Neuronal stem cell (in vitro differentiated cells): ENCODE measurements at regions not wholly inside any gene's neighbourhood (a gene's known extent, or its start where the extent isn't known, plus 50 kb on each side); places are given as distances from the start of the nearest gene placed in this dataset.

Source experiments
- DNase-seq: peaks from one replicate; pipeline ENCODE4 v3.0.0-alpha.2; 2013; ENCODE audit warnings: low spot score
- H2AFZ ChIP-seq: one replicate; pipeline ENCODE4 v1.6.1; 2013; ENCODE audit warnings: mild to moderate bottlenecking, low read length, inconsistent platforms
- H2AK5ac ChIP-seq: 2 replicates; pipeline ENCODE4 v1.6.1; 2013; ENCODE audit warnings: low read depth, mild to moderate bottlenecking, inconsistent platforms, low read length, moderate library complexity, mixed read lengths
- H2BK120ac ChIP-seq: 2 replicates; pipeline ENCODE4 v1.6.1; 2013; ENCODE audit warnings: low read depth, mild to moderate bottlenecking, inconsistent platforms, low read length, moderate library complexity, mixed read lengths
- H2BK12ac ChIP-seq: one replicate; pipeline ENCODE4 v1.6.1; 2013; ENCODE audit warnings: low read length, inconsistent platforms
- H2BK15ac ChIP-seq: 2 replicates; pipeline ENCODE4 v1.6.1; 2013; ENCODE audit warnings: mild to moderate bottlenecking, low read length, inconsistent platforms, mixed read lengths
- H2BK5ac ChIP-seq: one replicate; pipeline ENCODE4 v1.6.1; 2013; ENCODE audit warnings: inconsistent platforms, mild to moderate bottlenecking, low read length, moderate library complexity
- H3K14ac ChIP-seq: one replicate; pipeline ENCODE4 v1.6.1; 2013; ENCODE audit warnings: low read length, inconsistent platforms
- H3K18ac ChIP-seq: 2 replicates; pipeline ENCODE4 v1.6.1; 2013; ENCODE audit warnings: low read length, inconsistent platforms
- H3K23ac ChIP-seq: 2 replicates; pipeline ENCODE4 v1.6.1; 2013; ENCODE audit warnings: low read depth, mild to moderate bottlenecking, mixed read lengths, low read length, inconsistent platforms; ENCODE audit not compliant: poor library complexity
- H3K27ac ChIP-seq: replicated peaks from 3 replicates; pipeline ENCODE4 v1.5.1; 2013; ENCODE audit warnings: low read length, inconsistent platforms
- H3K27me3 ChIP-seq, 3 experiments: 2 replicates each; pipeline ENCODE4 v1.6.1; 2013; ENCODE audit warnings: low read length in 3 of 3, mild to moderate bottlenecking in 2 of 3, inconsistent platforms in 1 of 3, low read depth in 1 of 3, mixed read lengths in 1 of 3, moderate library complexity in 1 of 3; ENCODE audit not compliant: control insufficient read depth in 3 of 3, insufficient read depth in 3 of 3
- H3K36me3 ChIP-seq, 2 donors: replicated peaks in 1 of 2; 2 replicates each; pipeline ENCODE4 v1.6.1; 2013; ENCODE audit warnings: low read length in 2 of 2; ENCODE audit not compliant: control insufficient read depth in 2 of 2, insufficient read depth in 2 of 2
- H3K4ac ChIP-seq: 2 replicates; pipeline ENCODE4 v1.6.1; 2013; ENCODE audit warnings: inconsistent platforms, mild to moderate bottlenecking, low read length, moderate library complexity
- H3K4me1 ChIP-seq, 2 donors: 1 replicate in 1 of 2; 2 replicates in 1 of 2; pipeline ENCODE4 v1.6.1; 2013; ENCODE audit warnings: low read length in 2 of 2, low read depth in 1 of 2; ENCODE audit not compliant: control insufficient read depth in 2 of 2, insufficient read depth in 1 of 2
- H3K4me2 ChIP-seq: one replicate; pipeline ENCODE4 v1.6.1; 2013; ENCODE audit warnings: mild to moderate bottlenecking, low read length, inconsistent platforms; ENCODE audit not compliant: insufficient read depth, poor library complexity, severe bottlenecking
- H3K4me3 ChIP-seq, 2 donors: 2 replicates each; pipeline ENCODE4 v1.5.1; 2013; ENCODE audit warnings: low read length in 2 of 2, mild to moderate bottlenecking in 2 of 2, inconsistent platforms in 1 of 2, moderate library complexity in 1 of 2
- H3K79me1 ChIP-seq: one replicate; pipeline ENCODE4 v1.6.1; 2013; ENCODE audit warnings: low read depth, mild to moderate bottlenecking, inconsistent platforms, low read length, moderate library complexity
- H3K9ac ChIP-seq: one replicate; pipeline ENCODE4 v1.6.1; 2013; ENCODE audit warnings: mild to moderate bottlenecking, low read depth, low read length, inconsistent platforms; ENCODE audit not compliant: poor library complexity
- H3K9me3 ChIP-seq, 2 donors: replicated peaks in 1 of 2; 2 replicates each; pipeline versions ENCODE3 to v1.6.1; 2013; ENCODE audit warnings: low read length in 2 of 2, mild to moderate bottlenecking in 2 of 2, inconsistent platforms in 1 of 2, low read depth in 1 of 2, mixed read lengths in 1 of 2, moderate library complexity in 1 of 2; ENCODE audit not compliant: control insufficient read depth in 2 of 2, insufficient read depth in 1 of 2
- H4K8ac ChIP-seq: one replicate; pipeline ENCODE4 v1.6.1; 2013; ENCODE audit warnings: low read depth, mild to moderate bottlenecking, inconsistent platforms, low read length, moderate library complexity
- H4K91ac ChIP-seq: one replicate; pipeline ENCODE4 v1.6.1; 2013; ENCODE audit warnings: low read length, low read depth, mild to moderate bottlenecking, inconsistent platforms; ENCODE audit not compliant: poor library complexity
- WGBS, 2 donors: extraction: QIAGEN DNeasy Blood & Tissue Kit; methylation state at CpG; one replicate each; pipeline ENCODE4 v1.1.7; 2013; ENCODE audit warnings: missing lambda C conversion rate in 2 of 2, mixed read lengths in 1 of 2; ENCODE audit not compliant: insufficient read length in 2 of 2, insufficient replicate concordance in 1 of 2; ENCODE audit errors: extremely low coverage in 2 of 2; 5-methylcytosine and 5-hydroxymethylcytosine counted together

DNA sequence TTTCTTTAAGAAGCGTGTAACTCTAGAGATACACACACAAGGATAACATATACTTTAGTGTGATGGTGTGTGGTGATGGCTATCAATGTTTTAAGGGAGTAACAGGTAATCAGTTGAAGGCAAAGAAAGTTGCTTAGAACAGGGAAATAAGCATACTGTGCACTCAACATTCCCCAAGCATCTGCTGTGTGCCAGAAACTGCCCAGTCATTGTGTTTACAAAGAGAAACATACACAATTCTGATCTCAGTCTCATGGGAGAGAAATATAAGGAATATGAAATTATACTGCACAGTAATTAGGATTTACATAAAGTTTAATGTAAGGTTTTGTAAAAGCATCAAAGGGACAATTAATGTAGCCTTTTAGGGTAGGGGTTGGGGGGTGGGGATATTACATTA lies 224.1 kb upstream of the TYRP1 start:
- H3K27me3 ChIP-seq = no peaks in the 10 kb centered on the region
- DNase-seq = no peak
- no peak overlapping the region for H2AK5ac ChIP-seq
- no peak overlapping the region for H2BK12ac ChIP-seq
- no peak overlapping the region for H3K27ac ChIP-seq
- H3K79me1 ChIP-seq = no peaks in the 10 kb centered on the region
- H3K4me2 ChIP-seq = no peak overlapping the region
- H3K18ac ChIP-seq = no peak overlapping the region
- no peak overlapping the region for H3K4me3 ChIP-seq
- H3K4me1 ChIP-seq = no peaks in the 10 kb centered on the region
- no peak overlapping the region for H4K8ac ChIP-seq
- no peaks in the 10 kb centered on the region for H3K9me3 ChIP-seq
- WGBS, 2 donors = no CpG with 5 or more reads among the region's 1 CpG
- H3K9ac ChIP-seq = no peak overlapping the region
- H3K36me3 ChIP-seq = no peaks in the 10 kb centered on the region
- H3K4ac ChIP-seq = no peak overlapping the region
- H2BK120ac ChIP-seq = no peak overlapping the region
- H3K23ac ChIP-seq = no peak overlapping the region
- no peak overlapping the region for H2BK5ac ChIP-seq
- no peak overlapping the region for H2BK15ac ChIP-seq
- H4K91ac ChIP-seq = no peak overlapping the region
- H2AFZ ChIP-seq = no peak overlapping the region
- no peak overlapping the region for H3K14ac ChIP-seq

DNA sequence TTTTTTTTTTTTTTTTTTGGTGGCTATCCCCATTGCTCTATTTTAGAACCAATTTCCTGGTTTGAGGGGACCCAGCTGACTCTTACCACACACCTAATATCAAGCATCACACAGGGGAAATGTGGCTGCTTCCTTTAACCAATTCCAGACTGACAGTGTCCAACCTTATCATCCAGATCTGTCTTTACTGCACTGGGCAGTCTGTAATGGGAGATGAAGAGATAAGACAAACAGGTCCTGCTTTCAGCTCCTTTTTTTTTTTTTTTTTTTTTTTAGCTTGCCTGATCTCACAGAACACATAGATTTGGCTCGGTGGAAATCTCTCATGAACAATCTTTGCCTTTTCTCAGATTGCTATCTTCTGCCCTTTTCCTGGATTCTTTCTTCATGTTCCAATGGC lies 198.8 kb upstream of the TYRP1 start:
- no peak overlapping the region for H2BK15ac ChIP-seq
- no peak overlapping the region for H3K4me2 ChIP-seq
- no peak overlapping the region for H2BK12ac ChIP-seq
- no peak overlapping the region for H4K8ac ChIP-seq
- no peak overlapping the region for H3K9ac ChIP-seq
- no peaks in the 10 kb centered on the region for H3K36me3 ChIP-seq
- H3K4me3 ChIP-seq = no peak overlapping the region
- H3K79me1 ChIP-seq = no peaks in the 10 kb centered on the region
- H4K91ac ChIP-seq = no peak overlapping the region
- no peak overlapping the region for H3K18ac ChIP-seq
- no peak overlapping the region for H2BK120ac ChIP-seq
- no peak overlapping the region for H2BK5ac ChIP-seq
- WGBS, 2 donors = no CpG with 5 or more reads among the region's 1 CpG
- H3K23ac ChIP-seq = no peak overlapping the region
- no peak overlapping the region for H2AFZ ChIP-seq
- H2AK5ac ChIP-seq = no peak overlapping the region
- H3K27me3 ChIP-seq = no peaks in the 10 kb centered on the region
- H3K4ac ChIP-seq = no peak overlapping the region
- DNase-seq = no peak
- no peak overlapping the region for H3K27ac ChIP-seq
- no peaks in the 10 kb centered on the region for H3K4me1 ChIP-seq
- H3K14ac ChIP-seq = no peak overlapping the region
- no peaks in the 10 kb centered on the region for H3K9me3 ChIP-seq

DNA sequence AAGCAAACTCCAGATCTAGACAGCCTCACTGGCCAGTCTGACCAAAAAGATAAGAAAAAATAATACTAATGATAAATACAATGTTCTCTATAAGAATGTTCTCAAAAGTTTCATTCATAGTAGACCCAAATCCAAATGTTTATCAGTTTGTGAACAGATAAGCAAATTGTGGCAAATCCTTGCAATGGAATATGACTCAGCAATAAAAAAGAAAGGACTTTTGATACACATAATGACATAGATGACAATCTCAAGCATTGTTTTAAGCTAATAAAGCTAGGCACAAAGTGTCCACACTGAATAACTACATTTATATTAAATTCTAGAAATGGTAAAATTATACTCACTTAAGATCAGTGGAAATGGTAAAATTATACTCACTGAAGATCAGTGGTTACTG lies 195.4 kb upstream of the TYRP1 start:
- no peaks in the 10 kb centered on the region for H3K79me1 ChIP-seq
- no peak overlapping the region for H3K23ac ChIP-seq
- no peak overlapping the region for H3K14ac ChIP-seq
- H3K4me3 ChIP-seq = no peak overlapping the region
- H3K4ac ChIP-seq = no peak overlapping the region
- no peak overlapping the region for H2AK5ac ChIP-seq
- H2BK120ac ChIP-seq = no peak overlapping the region
- H2BK15ac ChIP-seq = no peak overlapping the region
- no peak overlapping the region for H2BK12ac ChIP-seq
- H4K8ac ChIP-seq = no peak overlapping the region
- no peak overlapping the region for H2BK5ac ChIP-seq
- H4K91ac ChIP-seq = no peak overlapping the region
- no peak overlapping the region for H2AFZ ChIP-seq
- H3K27me3 ChIP-seq = no peaks in the 10 kb centered on the region
- no peak overlapping the region for H3K9ac ChIP-seq
- H3K18ac ChIP-seq = no peak overlapping the region
- DNase-seq = no peak
- H3K36me3 ChIP-seq = no peaks in the 10 kb centered on the region
- H3K4me2 ChIP-seq = no peak overlapping the region
- no peaks in the 10 kb centered on the region for H3K9me3 ChIP-seq
- H3K27ac ChIP-seq = no peak overlapping the region
- no peaks in the 10 kb centered on the region for H3K4me1 ChIP-seq

DNA sequence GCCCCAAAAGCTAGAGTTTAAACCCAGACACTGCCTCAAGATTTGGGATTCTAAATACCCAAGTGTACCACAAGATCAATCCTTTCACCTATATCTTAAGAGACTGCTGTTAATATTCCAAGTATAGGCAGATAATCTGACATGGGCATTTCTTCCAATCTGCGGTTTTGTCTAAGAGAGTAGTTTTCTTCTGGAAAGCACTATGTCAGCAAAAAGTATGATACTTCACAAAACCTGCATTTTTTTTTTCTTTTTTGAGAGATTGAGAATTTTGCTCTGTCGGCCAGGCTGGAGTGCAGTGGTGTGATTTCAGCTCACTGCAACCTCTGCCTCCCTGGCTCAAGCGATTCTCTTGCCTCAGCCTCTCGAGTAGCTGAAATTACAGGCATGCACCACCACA lies 190.7 kb upstream of the TYRP1 start:
- no CpG with 5 or more reads among the region's 4 CpGs for WGBS, 2 donors

More for the DNA sequence above, 190.7 kb upstream of the TYRP1 start:
- H3K4me2 ChIP-seq = no peak overlapping the region
- H3K14ac ChIP-seq = no peak overlapping the region
- H2BK15ac ChIP-seq = no peak overlapping the region
- H3K23ac ChIP-seq = no peak overlapping the region
- H2BK12ac ChIP-seq = no peak overlapping the region
- H4K8ac ChIP-seq = no peak overlapping the region
- no peak overlapping the region for H3K4ac ChIP-seq
- no peak overlapping the region for H2AFZ ChIP-seq
- no peak overlapping the region for H3K18ac ChIP-seq
- H3K27ac ChIP-seq = no peak overlapping the region
- H3K9me3 ChIP-seq = no peaks in the 10 kb centered on the region
- no peaks in the 10 kb centered on the region for H3K4me1 ChIP-seq
- no peak for DNase-seq
- H3K36me3 ChIP-seq = no peaks in the 10 kb centered on the region
- H3K4me3 ChIP-seq = no peak overlapping the region
- H2BK120ac ChIP-seq = no peak overlapping the region
- no peak overlapping the region for H2BK5ac ChIP-seq
- H3K79me1 ChIP-seq = no peaks in the 10 kb centered on the region
- no peak overlapping the region for H4K91ac ChIP-seq
- H3K27me3 ChIP-seq = no peaks in the 10 kb centered on the region
- no peak overlapping the region for H2AK5ac ChIP-seq
- H3K9ac ChIP-seq = no peak overlapping the region
